ENCODE measurements at regions not wholly inside any gene's neighbourhood (a gene's known extent, or its start where the extent isn't known, plus 50 kb on each side); places are given as distances from the start of the nearest gene placed in this dataset.

DNA sequence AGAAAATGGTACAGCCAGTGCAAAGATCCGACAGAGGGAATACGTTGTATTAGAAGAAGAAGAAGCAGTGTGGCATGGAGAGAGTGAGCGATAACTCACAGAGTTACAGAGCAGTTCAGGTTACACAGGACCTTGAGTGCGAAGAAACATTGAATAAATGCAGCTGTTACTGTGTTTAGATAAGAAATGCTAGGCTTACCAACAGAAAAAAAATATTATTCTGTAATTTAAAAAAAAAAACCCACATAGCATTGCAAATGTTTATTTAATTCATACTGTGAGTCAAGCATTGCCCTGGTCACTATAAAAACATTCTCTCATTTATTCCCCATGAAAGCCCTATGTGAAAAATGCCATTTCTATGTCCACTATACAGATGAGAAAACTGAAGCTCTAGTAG is 373.4 kb upstream of the EPHA7 start:
- Histone ChIP-seq H2AFZ (ENCODE audit: low read length) (no peak overlapping the region), H3K27ac (ENCODE audit: extremely low read length, insufficient read depth, low read length) (no peak overlapping the region), H3K27me3 (ENCODE audit: control insufficient read depth in 1 of 2, insufficient read depth in 2 of 2, low read length in 2 of 2) (no peaks in the 10 kb centered on the region), H3K9ac (ENCODE audit: insufficient read depth, low read depth, low read length) (no peak overlapping the region), H4K20me1 (ENCODE audit: insufficient read depth, low read length) (no peaks in the 10 kb centered on the region), H3K4me1 (ENCODE audit: insufficient read depth, low read length) (no peaks in the 10 kb centered on the region), H3K4me3 (replicated peaks in 1 of 3; ENCODE audit: insufficient read depth in 1 of 3, low read depth in 2 of 3, low read length in 3 of 3) (no peak overlapping the region), H3K9me3 (ENCODE audit: low read length) (no peaks in the 10 kb centered on the region), H3K4me2 (ENCODE audit: low read depth, low read length) (no peak overlapping the region), H3K36me3 (replicated peaks in 1 of 2; ENCODE audit: control insufficient read depth in 1 of 2, insufficient read depth in 2 of 2, low read length in 2 of 2) (no peaks in the 10 kb centered on the region), H3K79me2 (ENCODE audit: insufficient read depth, low read length) (no peaks in the 10 kb centered on the region)
- in situ Hi-C loops (cut with HindIII; ENCODE audit: extremely low pct_ligation_motif_present, low pct_unique_long_range_greater_than_20kb) (no loop called here), intact Hi-C loops (cut with micrococcal nuclease; ENCODE audit: unreplicated experiment) (no loop called here)
- ChIA-PET CTCF (ENCODE audit: low intra/inter-chr PET ratio, low total read pairs) (no interaction called here), POLR2A (no interaction called here)
- DNase-seq (ENCODE audit: low spot score): no peak
- TF ChIP-seq HNRNPLL (IDR thresholded peaks at IDR 0.05; ENCODE audit: low read depth, low read length, poor library complexity, severe bottlenecking): no peak
- TF ChIP-seq CBX2 (IDR thresholded peaks at IDR 0.05; ENCODE audit: low read depth, low read length): no peak
- no peak for TF ChIP-seq CBX2 (CRISPR knock-in tag; IDR thresholded peaks at IDR 0.05; ENCODE audit: low read depth)
- no peak for TF ChIP-seq NFATC3 (CRISPR knock-in tag; IDR thresholded peaks at IDR 0.05)
- TF ChIP-seq NKX3-1 (CRISPR knock-in tag; IDR thresholded peaks at IDR 0.05): no peak
- no peak for TF ChIP-seq GATAD1 (CRISPR knock-in tag; IDR thresholded peaks at IDR 0.05)
- no peak for ATAC-seq
- 0% methylated on average over 4 of the region's 4 CpGs for WGBS (ENCODE audit: low lambda C conversion rate)
- FAIRE-seq: no peak
- no TSS peak for BruUV-seq (replicated peaks)

DNA sequence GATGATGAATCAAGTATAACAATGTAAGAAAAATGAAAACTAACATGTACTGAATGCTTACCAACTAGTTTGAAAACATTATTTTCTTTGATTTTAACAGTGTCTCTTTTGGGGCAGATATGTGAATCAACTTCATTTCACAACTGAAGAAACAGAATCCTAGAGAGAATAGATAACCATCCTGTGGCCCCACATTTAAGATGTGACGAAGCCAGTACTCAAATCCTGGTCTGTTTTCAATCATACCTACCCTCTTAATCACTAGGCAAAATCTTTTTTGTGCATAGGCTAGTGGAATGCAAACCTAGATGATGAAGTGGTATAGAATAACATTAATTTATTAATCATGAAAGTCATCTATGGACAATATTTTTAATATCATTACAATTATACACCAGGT is 371.6 kb upstream of the EPHA7 start:
- no TSS peak for BruUV-seq (replicated peaks)
- TF ChIP-seq ZMAT3 (CRISPR knock-in tag; conservative IDR thresholded peaks at IDR 0.05) (no peak), DMAP1 (CRISPR knock-in tag; IDR thresholded peaks at IDR 0.05) (no peak), RFX3 (CRISPR knock-in tag; IDR thresholded peaks at IDR 0.05) (no peak), SP140L (CRISPR knock-in tag; IDR thresholded peaks at IDR 0.05; ENCODE audit: borderline replicate concordance) (no peak), TOPORS (CRISPR knock-in tag; IDR thresholded peaks at IDR 0.05) (no peak), ZC3H4 (CRISPR knock-in tag; IDR thresholded peaks at IDR 0.05; ENCODE audit: borderline replicate concordance) (no peak), SMAD3 (CRISPR knock-in tag; IDR thresholded peaks at IDR 0.05) (no peak), SOX5 (CRISPR knock-in tag; IDR thresholded peaks at IDR 0.05; ENCODE audit: borderline replicate concordance) (no peak), PCBP2 (optimal IDR thresholded peaks at IDR 0.05; ENCODE audit: low read depth, low read length, poor library complexity, severe bottlenecking) (no peak)
- TF ChIP-seq, protein P1, sequence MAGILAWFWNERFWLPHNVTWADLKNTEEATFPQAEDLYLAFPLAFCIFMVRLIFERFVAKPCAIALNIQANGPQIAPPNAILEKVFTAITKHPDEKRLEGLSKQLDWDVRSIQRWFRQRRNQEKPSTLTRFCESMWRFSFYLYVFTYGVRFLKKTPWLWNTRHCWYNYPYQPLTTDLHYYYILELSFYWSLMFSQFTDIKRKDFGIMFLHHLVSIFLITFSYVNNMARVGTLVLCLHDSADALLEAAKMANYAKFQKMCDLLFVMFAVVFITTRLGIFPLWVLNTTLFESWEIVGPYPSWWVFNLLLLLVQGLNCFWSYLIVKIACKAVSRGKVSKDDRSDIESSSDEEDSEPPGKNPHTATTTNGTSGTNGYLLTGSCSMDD (CRISPR knock-in tag; IDR thresholded peaks at IDR 0.05): no peak
- TF ChIP-seq, protein P2, sequence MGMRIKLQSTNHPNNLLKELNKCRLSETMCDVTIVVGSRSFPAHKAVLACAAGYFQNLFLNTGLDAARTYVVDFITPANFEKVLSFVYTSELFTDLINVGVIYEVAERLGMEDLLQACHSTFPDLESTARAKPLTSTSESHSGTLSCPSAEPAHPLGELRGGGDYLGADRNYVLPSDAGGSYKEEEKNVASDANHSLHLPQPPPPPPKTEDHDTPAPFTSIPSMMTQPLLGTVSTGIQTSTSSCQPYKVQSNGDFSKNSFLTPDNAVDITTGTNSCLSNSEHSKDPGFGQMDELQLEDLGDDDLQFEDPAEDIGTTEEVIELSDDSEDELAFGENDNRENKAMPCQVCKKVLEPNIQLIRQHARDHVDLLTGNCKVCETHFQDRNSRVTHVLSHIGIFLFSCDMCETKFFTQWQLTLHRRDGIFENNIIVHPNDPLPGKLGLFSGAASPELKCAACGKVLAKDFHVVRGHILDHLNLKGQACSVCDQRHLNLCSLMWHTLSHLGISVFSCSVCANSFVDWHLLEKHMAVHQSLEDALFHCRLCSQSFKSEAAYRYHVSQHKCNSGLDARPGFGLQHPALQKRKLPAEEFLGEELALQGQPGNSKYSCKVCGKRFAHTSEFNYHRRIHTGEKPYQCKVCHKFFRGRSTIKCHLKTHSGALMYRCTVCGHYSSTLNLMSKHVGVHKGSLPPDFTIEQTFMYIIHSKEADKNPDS (CRISPR knock-in tag; IDR thresholded peaks at IDR 0.05): no peak
- Histone ChIP-seq H3K9me3 (ENCODE audit: low read length) (no peaks in the 10 kb centered on the region), H2AFZ (ENCODE audit: low read length) (no peak overlapping the region), H3K9ac (ENCODE audit: insufficient read depth, low read depth, low read length) (no peak overlapping the region), H3K4me3 (replicated peaks in 1 of 3; ENCODE audit: insufficient read depth in 1 of 3, low read depth in 2 of 3, low read length in 3 of 3) (no peak overlapping the region), H3K27me3 (ENCODE audit: control insufficient read depth in 1 of 2, insufficient read depth in 2 of 2, low read length in 2 of 2) (no peaks in the 10 kb centered on the region), H3K4me2 (ENCODE audit: low read depth, low read length) (no peak overlapping the region), H3K27ac (ENCODE audit: extremely low read length, insufficient read depth, low read length) (no peak overlapping the region), H4K20me1 (ENCODE audit: insufficient read depth, low read length) (no peaks in the 10 kb centered on the region), H3K36me3 (replicated peaks in 1 of 2; ENCODE audit: control insufficient read depth in 1 of 2, insufficient read depth in 2 of 2, low read length in 2 of 2) (no peaks in the 10 kb centered on the region), H3K79me2 (ENCODE audit: insufficient read depth, low read length) (no peaks in the 10 kb centered on the region), H3K4me1 (ENCODE audit: insufficient read depth, low read length) (no peaks in the 10 kb centered on the region)
- WGBS (ENCODE audit: low lambda C conversion rate): 0% methylated on average over 1 of the region's 1 CpG
- ATAC-seq: no peak
- in situ Hi-C loops (cut with HindIII; ENCODE audit: extremely low pct_ligation_motif_present, low pct_unique_long_range_greater_than_20kb) (no loop called here), intact Hi-C loops (cut with micrococcal nuclease; ENCODE audit: unreplicated experiment) (no loop called here)
- DNase-seq (ENCODE audit: low spot score): no peak
- POLR2A ChIA-PET: no interaction called here
- CTCF ChIA-PET (ENCODE audit: low intra/inter-chr PET ratio, low total read pairs): no interaction called here
- FAIRE-seq: no peak

Measured in HepG2 (cell line).